ENCODE measurements at regions not wholly inside any gene's neighbourhood (a gene's known extent, or its start where the extent isn't known, plus 50 kb on each side); places are given as distances from the start of the nearest gene placed in this dataset.
A peak's percentile ranks its signal among the peaks of the same experiment; 100 is the strongest.

DNA sequence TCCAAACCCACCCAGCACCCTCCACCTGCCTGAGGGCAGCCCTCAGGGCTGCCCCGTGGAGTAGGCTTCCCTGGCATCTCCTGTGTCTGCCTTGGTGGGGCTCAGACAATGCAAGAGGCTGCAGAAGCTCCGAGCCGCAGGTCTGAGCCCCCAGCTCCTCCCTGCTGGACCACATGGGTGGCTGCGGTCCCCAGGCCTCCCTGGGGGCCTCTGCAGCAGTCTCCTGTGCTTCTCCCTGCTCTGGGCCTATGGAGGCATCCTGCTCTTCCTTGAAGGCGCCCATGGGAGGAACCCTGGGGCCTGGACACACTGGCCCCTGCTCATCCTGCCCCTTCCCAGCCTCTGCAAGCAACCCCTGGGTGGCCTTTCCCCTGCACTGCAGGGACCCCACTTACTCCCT is 86.1 kb upstream of the ACTRT2 start:
- H3K4me1 ChIP-seq, result no peaks in the 10 kb centered on the region
- intact Hi-C loops (cut with DNase I), result no loop called here
- H3K36me3 ChIP-seq, result no peaks in the 10 kb centered on the region
- TF ChIP-seq, protein P1, sequence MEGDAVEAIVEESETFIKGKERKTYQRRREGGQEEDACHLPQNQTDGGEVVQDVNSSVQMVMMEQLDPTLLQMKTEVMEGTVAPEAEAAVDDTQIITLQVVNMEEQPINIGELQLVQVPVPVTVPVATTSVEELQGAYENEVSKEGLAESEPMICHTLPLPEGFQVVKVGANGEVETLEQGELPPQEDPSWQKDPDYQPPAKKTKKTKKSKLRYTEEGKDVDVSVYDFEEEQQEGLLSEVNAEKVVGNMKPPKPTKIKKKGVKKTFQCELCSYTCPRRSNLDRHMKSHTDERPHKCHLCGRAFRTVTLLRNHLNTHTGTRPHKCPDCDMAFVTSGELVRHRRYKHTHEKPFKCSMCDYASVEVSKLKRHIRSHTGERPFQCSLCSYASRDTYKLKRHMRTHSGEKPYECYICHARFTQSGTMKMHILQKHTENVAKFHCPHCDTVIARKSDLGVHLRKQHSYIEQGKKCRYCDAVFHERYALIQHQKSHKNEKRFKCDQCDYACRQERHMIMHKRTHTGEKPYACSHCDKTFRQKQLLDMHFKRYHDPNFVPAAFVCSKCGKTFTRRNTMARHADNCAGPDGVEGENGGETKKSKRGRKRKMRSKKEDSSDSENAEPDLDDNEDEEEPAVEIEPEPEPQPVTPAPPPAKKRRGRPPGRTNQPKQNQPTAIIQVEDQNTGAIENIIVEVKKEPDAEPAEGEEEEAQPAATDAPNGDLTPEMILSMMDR (IDR thresholded peaks at IDR 0.05), result no peak
- WGBS, 2 donors, result 80% methylated on average over 5 of the region's 5 CpGs
- H3K27ac ChIP-seq, result no peak overlapping the region
- peaks cover 0 to 9% (median 4%) of the 10 kb centered on the region in 11 donors for H3K9me3 ChIP-seq
- ATAC-seq, result peak in 1 of 8 donors; percentile 9
- H3K27me3 ChIP-seq, result peaks cover 0 to 58% (median 9%) of the 10 kb centered on the region in 7 donors
- DNase-seq, result no peak
- H3K4me3 ChIP-seq, result no peak overlapping the region

DNA sequence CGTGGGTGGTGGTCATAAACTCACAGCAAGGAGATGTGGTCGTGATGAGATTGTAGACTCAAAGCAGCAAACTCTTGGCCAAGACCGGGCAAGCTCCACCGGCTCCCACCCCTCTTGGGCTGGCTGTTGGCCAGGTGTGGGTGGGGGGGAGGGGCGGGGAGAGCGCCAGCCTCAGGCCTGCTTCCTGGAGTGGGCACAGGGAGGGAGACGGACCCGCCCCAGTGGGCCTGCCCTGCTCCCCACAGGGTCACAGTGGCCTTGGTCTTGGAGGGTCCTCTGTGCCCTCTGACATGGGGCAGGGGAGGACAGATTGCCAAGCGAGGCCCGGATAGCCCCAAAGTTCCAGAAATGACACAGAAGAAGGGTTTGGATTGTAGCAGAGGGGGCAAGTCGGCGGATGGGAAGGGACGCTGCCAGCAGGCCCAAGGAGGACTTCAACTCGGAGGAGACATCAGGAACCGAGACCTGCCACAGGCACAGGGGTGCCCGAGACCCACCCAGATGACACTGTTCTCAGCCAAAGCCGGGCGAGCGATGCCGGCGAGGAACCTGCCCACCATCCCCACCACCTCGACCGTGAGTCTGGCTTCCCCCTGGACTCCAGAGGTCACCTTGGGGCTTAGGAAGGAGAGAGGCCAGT is 85.4 kb upstream of the ACTRT2 start:
- WGBS, 2 donors, result 82 to 85% methylated on average over 23 of the region's 23 CpGs
- Histone ChIP-seq H3K27me3 (peaks cover 0 to 51% (median 9%) of the 10 kb centered on the region in 7 donors), H3K9me3 (peaks cover 0 to 16% (median 11%) of the 10 kb centered on the region in 11 donors), H3K4me1 (no peaks in the 10 kb centered on the region), H3K4me3 (no peak overlapping the region), H3K36me3 (no peaks in the 10 kb centered on the region), H3K27ac (no peak overlapping the region)
- intact Hi-C loops (cut with DNase I), result no loop called here
- ATAC-seq, result no peak
- no peak for DNase-seq
- TF ChIP-seq, protein P1 (IDR thresholded peaks at IDR 0.05), result no peak

DNA sequence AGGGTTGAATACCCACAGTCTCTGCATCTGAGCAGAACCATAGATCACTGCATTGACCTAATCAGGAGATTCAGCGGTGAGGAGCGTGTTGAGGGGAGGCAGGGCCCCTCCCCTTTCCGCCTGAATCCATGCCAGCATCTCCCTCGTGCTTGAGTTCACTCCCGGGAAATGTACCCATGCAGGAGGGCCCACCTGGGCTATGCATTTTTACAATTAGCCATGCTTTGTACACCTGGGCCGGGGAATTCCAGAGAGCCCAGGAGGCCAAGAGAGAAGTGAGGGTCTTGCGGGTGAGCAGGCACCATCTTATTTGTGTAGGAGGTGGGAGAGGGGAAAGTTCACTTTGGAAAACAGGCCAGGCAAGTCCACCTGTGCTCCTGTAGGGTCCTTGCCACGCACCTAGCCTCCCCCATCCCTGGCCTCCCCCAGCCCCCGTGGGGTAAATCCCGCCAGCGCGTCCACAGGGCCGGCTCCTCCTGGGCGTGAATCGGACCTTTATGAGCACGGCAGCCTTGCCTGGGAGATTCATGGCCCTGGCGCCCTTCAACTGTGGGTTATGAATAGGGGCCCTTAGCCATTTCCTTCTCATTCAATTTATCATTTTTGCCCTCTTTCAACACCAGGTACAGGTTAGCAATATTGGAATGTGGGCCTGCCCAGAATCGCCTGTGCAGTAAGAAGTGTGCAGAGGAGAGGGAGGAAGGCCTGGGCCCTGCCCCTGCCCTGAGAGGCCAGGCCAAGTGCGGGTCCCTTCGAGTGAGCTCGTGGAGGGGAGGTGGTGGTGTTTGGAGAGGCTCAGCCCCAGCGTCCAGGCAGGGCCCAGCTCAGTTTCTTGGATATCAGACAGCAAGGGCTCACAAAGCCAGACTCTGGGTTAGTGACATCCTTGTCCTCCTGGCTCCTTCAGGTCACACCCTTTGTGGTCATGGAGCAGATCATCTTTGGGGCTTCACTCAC is 84.4 kb upstream of the ACTRT2 start:
- ATAC-seq, result no peak
- no peak for DNase-seq
- H3K27me3 ChIP-seq, result peaks cover 0 to 42% (median 9%) of the 10 kb centered on the region in 7 donors

DNA sequence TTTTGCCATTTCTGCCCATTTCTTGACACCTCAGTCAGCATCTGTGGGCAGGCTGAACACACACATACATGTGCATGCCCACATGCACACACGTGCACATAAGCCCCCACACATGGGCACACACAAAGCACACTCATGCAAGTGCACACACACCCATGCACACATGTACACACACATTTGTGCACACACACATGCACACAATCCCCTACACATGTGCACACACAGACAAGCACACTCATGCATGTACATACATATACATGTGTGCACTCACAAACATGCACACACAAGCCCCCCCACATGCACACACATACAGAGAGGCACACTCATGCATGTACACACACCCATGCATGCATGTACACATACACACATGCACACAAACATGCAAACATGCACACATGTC is 83.5 kb upstream of the ACTRT2 start:
- WGBS, 2 donors, result 44 to 71% methylated on average over 1 of the region's 1 CpG
- no peak for DNase-seq
- Histone ChIP-seq H3K4me1 (no peaks in the 10 kb centered on the region), H3K9me3 (peaks cover 0 to 29% (median 16%) of the 10 kb centered on the region in 11 donors), H3K27ac (no peak overlapping the region), H3K36me3 (no peaks in the 10 kb centered on the region), H3K4me3 (no peak overlapping the region), H3K27me3 (peaks cover 0 to 32% (median 9%) of the 10 kb centered on the region in 7 donors)
- no peak for ATAC-seq
- TF ChIP-seq, protein P1 (IDR thresholded peaks at IDR 0.05), result no peak
- intact Hi-C loops (cut with DNase I), result no loop called here

More for the DNA sequence above, 84.4 kb upstream of the ACTRT2 start:
- TF ChIP-seq, protein P1 (IDR thresholded peaks at IDR 0.05), result no peak
- Histone ChIP-seq H3K4me1 (no peaks in the 10 kb centered on the region), H3K36me3 (no peaks in the 10 kb centered on the region), H3K9me3 (peaks cover 0 to 26% (median 16%) of the 10 kb centered on the region in 11 donors), H3K27ac (no peak overlapping the region), H3K4me3 (no peak overlapping the region)
- intact Hi-C loops (cut with DNase I), result no loop called here
- 79 to 80% methylated on average over 22 of the region's 22 CpGs for WGBS, 2 donors
